ENCODE measurements at regions not wholly inside any gene's neighbourhood (a gene's known extent, or its start where the extent isn't known, plus 50 kb on each side); places are given as distances from the start of the nearest gene placed in this dataset.

GRCh38 chr14:81676879-81677278 lies 143.2 kb upstream of the SEL1L start:
- TF ChIP-seq POLR2AphosphoS5 (IDR thresholded peaks at IDR 0.05), result no peak
- TF ChIP-seq, protein P1, sequence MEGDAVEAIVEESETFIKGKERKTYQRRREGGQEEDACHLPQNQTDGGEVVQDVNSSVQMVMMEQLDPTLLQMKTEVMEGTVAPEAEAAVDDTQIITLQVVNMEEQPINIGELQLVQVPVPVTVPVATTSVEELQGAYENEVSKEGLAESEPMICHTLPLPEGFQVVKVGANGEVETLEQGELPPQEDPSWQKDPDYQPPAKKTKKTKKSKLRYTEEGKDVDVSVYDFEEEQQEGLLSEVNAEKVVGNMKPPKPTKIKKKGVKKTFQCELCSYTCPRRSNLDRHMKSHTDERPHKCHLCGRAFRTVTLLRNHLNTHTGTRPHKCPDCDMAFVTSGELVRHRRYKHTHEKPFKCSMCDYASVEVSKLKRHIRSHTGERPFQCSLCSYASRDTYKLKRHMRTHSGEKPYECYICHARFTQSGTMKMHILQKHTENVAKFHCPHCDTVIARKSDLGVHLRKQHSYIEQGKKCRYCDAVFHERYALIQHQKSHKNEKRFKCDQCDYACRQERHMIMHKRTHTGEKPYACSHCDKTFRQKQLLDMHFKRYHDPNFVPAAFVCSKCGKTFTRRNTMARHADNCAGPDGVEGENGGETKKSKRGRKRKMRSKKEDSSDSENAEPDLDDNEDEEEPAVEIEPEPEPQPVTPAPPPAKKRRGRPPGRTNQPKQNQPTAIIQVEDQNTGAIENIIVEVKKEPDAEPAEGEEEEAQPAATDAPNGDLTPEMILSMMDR (IDR thresholded peaks at IDR 0.05), result no peak

Measured in sigmoid colon (tissue), 4 donors.